ENCODE measurements at regions not wholly inside any gene's neighbourhood (a gene's known extent, or its start where the extent isn't known, plus 50 kb on each side); places are given as distances from the start of the nearest gene placed in this dataset.

GRCh38 chr5:58148254-58148775, 311.6 kb downstream of the PLK2 start:
- H3K9me3 ChIP-seq = no peaks in the 10 kb centered on the region
- no TSS peak for BruUV-seq (replicated peaks)
- Mint-ChIP-seq H3K9me3 (ENCODE audit: unreplicated experiment) (no peaks in the 10 kb centered on the region), H3K4me1 (ENCODE audit: low read depth, unreplicated experiment) (no peaks in the 10 kb centered on the region), H3K27ac (ENCODE audit: unreplicated experiment) (no peak overlapping the region), H3K4me3 (ENCODE audit: unreplicated experiment) (no peak overlapping the region), H3K27me3 (ENCODE audit: insufficient read depth, unreplicated experiment) (no peaks in the 10 kb centered on the region), H3K36me3 (ENCODE audit: insufficient read depth, unreplicated experiment) (no peaks in the 10 kb centered on the region)
- no peak for TF ChIP-seq CTCF (IDR thresholded peaks at IDR 0.05; ENCODE audit: insufficient read depth in 1 of 2, low read depth in 1 of 2, low read length in 1 of 2, severe bottlenecking in 1 of 2, unreplicated experiment in 1 of 2)
- H3K4me1 ChIP-seq = no peaks in the 10 kb centered on the region
- H3K27me3 ChIP-seq (replicated peaks; ENCODE audit: control insufficient read depth, insufficient read depth, low read length) = no peaks in the 10 kb centered on the region
- POLR2A ChIA-PET = no interaction called here
- CTCF ChIA-PET = no interaction called here
- DNase-seq = no peak
- no peak overlapping the region for H3K4me3 ChIP-seq (ENCODE audit: low read depth, low read length)
- intact Hi-C loops (cut with micrococcal nuclease; ENCODE audit: unreplicated experiment) = no loop called here
- H3K36me3 ChIP-seq (ENCODE audit: control insufficient read depth, insufficient read depth, low read length) = no peaks in the 10 kb centered on the region

GRCh38 chr5:58145397-58145934, 314.4 kb downstream of the PLK2 start:
- Histone ChIP-seq H3K27me3 (replicated peaks; ENCODE audit: control insufficient read depth, insufficient read depth, low read length) (no peaks in the 10 kb centered on the region), H3K9me3 (no peaks in the 10 kb centered on the region), H3K4me3 (ENCODE audit: low read depth, low read length) (no peak overlapping the region), H3K4me1 (no peaks in the 10 kb centered on the region), H3K36me3 (ENCODE audit: control insufficient read depth, insufficient read depth, low read length) (no peaks in the 10 kb centered on the region)
- Mint-ChIP-seq H3K4me1 (ENCODE audit: low read depth, unreplicated experiment) (no peaks in the 10 kb centered on the region), H3K27me3 (ENCODE audit: insufficient read depth, unreplicated experiment) (no peaks in the 10 kb centered on the region), H3K36me3 (ENCODE audit: insufficient read depth, unreplicated experiment) (no peaks in the 10 kb centered on the region), H3K27ac (ENCODE audit: unreplicated experiment) (no peak overlapping the region), H3K4me3 (ENCODE audit: unreplicated experiment) (no peak overlapping the region), H3K9me3 (ENCODE audit: unreplicated experiment) (no peaks in the 10 kb centered on the region)
- no peak for TF ChIP-seq CTCF (IDR thresholded peaks at IDR 0.05; ENCODE audit: insufficient read depth in 1 of 2, low read depth in 1 of 2, low read length in 1 of 2, severe bottlenecking in 1 of 2, unreplicated experiment in 1 of 2)
- CTCF ChIA-PET = no interaction called here
- intact Hi-C loops (cut with micrococcal nuclease; ENCODE audit: unreplicated experiment) = no loop called here
- no peak for DNase-seq
- no TSS peak for BruUV-seq (replicated peaks)
- POLR2A ChIA-PET = no interaction called here

GRCh38 chr5:58143727-58144126, 316.2 kb downstream of the PLK2 start:
- Histone ChIP-seq H3K4me1 (no peaks in the 10 kb centered on the region), H3K4me3 (ENCODE audit: low read depth, low read length) (no peak overlapping the region), H3K27me3 (replicated peaks; ENCODE audit: control insufficient read depth, insufficient read depth, low read length) (no peaks in the 10 kb centered on the region), H3K36me3 (ENCODE audit: control insufficient read depth, insufficient read depth, low read length) (no peaks in the 10 kb centered on the region), H3K9me3 (no peaks in the 10 kb centered on the region)
- no peak overlapping the region for H3K4me3 Mint-ChIP-seq (ENCODE audit: unreplicated experiment)
- H3K36me3 Mint-ChIP-seq (ENCODE audit: insufficient read depth, unreplicated experiment) = no peaks in the 10 kb centered on the region
- ChIA-PET CTCF (no interaction called here), POLR2A (no interaction called here)
- H3K27ac Mint-ChIP-seq (ENCODE audit: unreplicated experiment) = no peak overlapping the region
- H3K27me3 Mint-ChIP-seq (ENCODE audit: insufficient read depth, unreplicated experiment) = no peaks in the 10 kb centered on the region
- intact Hi-C loops (cut with micrococcal nuclease; ENCODE audit: unreplicated experiment) = no loop called here
- no peaks in the 10 kb centered on the region for H3K9me3 Mint-ChIP-seq (ENCODE audit: unreplicated experiment)
- TF ChIP-seq CTCF (IDR thresholded peaks at IDR 0.05; ENCODE audit: insufficient read depth in 1 of 2, low read depth in 1 of 2, low read length in 1 of 2, severe bottlenecking in 1 of 2, unreplicated experiment in 1 of 2) = no peak
- no TSS peak for BruUV-seq (replicated peaks)
- no peaks in the 10 kb centered on the region for H3K4me1 Mint-ChIP-seq (ENCODE audit: low read depth, unreplicated experiment)
- no peak for DNase-seq
